Bronchial epithelial cell (primary cell): ENCODE measurements at regions not wholly inside any gene's neighbourhood (a gene's known extent, or its start where the extent isn't known, plus 50 kb on each side); places are given as distances from the start of the nearest gene placed in this dataset.
A peak's percentile ranks its signal among the peaks of the same experiment; 100 is the strongest.

Experiments
- DNase-seq: peaks from one replicate; pipeline ENCODE4 v3.0.0-alpha.2; 2010; ENCODE audit warnings: low read depth
- FAIRE-seq: peaks from 2 replicates; lab custom pipeline; 2011; peaks lifted over from hg19 to GRCh38; lab: Jason Lieb, UNC
- H3K27me3 ChIP-seq: 2 replicates; pipeline ENCODE4 v1.5.1; 2011; ENCODE audit warnings: low read length; ENCODE audit not compliant: control insufficient read depth, insufficient read depth
- H3K36me3 ChIP-seq: 2 replicates; pipeline ENCODE4 v1.5.1; 2011; ENCODE audit warnings: low read length; ENCODE audit not compliant: control insufficient read depth, insufficient read depth
- H3K4me3 ChIP-seq: 2 replicates; pipeline ENCODE4 v1.5.1; 2011; ENCODE audit warnings: mild to moderate bottlenecking, low read depth, low read length, control low read depth
- TF ChIP-seq, protein P1 (sequence below): IDR thresholded peaks from 2 replicates; pipeline ENCODE4 v1.5.1; 2011; ENCODE audit warnings: mild to moderate bottlenecking, moderate library complexity, low read length, control low read depth, inconsistent platforms; ENCODE audit not compliant: insufficient read depth, severe bottlenecking

DNA sequence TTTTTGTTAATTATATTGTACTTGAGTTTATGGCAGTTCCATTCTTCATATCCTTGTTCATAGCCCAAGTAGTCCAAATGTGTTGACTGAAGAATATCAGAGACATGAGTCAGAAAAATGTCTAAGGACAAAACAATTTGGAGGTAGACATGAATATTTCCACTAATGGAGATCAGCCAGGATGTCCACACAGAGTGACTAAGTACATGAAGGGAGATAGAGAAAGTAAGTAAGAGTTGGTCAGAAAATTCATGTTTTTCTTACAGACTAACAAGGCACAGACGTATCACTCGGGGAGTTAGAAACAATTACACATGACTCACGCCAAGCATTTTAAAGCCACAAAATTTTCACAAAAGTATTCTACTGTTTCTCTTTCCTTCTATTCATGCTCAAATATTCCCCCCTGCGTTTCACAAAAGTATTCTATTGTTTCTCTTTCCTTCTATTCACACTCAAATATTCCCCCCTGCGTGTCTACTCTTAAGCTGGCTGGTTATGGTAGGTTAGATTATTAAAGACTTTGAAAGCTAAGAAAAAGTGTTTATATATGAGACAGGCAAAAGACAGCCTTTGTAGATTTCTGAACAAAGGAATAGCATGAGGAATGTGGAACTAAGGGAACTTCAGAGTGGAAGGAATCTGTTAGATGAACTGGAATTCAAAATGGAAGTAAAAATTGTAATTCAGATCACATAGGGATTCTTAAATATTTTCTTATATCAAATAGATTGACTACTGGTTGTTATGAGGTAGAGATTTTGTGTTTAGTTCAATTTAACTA, 648.7 kb upstream of the CCDC54 start:
- DNase-seq (peak; percentile 98), FAIRE-seq (no peak)
- no peak overlapping the region for H3K4me3 ChIP-seq
- TF ChIP-seq, protein P1, sequence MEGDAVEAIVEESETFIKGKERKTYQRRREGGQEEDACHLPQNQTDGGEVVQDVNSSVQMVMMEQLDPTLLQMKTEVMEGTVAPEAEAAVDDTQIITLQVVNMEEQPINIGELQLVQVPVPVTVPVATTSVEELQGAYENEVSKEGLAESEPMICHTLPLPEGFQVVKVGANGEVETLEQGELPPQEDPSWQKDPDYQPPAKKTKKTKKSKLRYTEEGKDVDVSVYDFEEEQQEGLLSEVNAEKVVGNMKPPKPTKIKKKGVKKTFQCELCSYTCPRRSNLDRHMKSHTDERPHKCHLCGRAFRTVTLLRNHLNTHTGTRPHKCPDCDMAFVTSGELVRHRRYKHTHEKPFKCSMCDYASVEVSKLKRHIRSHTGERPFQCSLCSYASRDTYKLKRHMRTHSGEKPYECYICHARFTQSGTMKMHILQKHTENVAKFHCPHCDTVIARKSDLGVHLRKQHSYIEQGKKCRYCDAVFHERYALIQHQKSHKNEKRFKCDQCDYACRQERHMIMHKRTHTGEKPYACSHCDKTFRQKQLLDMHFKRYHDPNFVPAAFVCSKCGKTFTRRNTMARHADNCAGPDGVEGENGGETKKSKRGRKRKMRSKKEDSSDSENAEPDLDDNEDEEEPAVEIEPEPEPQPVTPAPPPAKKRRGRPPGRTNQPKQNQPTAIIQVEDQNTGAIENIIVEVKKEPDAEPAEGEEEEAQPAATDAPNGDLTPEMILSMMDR = no peak
- no peaks in the 10 kb centered on the region for H3K36me3 ChIP-seq
- no peaks in the 10 kb centered on the region for H3K27me3 ChIP-seq

DNA sequence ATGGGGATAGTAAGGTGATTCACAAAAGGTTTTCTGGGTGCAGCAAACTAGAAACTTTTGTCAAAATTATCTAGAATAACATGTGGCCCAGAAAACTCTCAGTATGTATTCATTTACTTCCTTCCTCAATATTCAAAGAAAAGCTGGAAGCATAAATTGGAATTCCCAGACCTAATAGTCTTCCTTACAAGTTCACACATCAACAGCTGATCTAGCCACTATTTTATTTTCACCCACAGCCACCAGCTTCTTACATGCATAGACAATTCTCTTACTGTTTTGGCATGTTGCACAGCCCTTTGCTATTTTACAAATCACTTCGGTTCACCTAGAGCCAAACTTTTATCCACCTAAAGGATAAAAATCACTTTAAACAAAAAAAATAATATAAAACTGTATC, 647.8 kb upstream of the CCDC54 start:
- Histone ChIP-seq H3K36me3 (no peaks in the 10 kb centered on the region), H3K27me3 (no peaks in the 10 kb centered on the region), H3K4me3 (no peak overlapping the region)
- no peak for DNase-seq
- TF ChIP-seq, protein P1 = no peak
- no peak for FAIRE-seq

DNA sequence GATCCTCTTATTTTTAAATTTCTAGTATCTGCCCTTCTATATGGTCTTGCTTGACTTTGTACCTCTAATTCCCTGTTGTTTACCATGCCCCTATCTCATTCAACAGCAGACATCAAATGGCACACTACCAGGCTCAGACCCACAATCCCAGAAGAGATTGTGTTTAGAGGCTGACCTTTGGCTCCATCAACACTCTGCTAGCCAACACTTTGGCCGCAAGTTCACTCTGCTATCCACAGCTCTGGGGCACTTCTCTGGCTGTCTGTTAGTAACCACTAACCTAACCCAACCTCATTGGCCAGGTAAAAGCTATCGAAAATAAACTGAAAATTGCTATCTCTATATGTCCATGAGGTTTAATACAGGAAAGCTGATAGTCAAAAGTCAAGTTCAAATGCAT, 646.0 kb upstream of the CCDC54 start:
- no peaks in the 10 kb centered on the region for H3K27me3 ChIP-seq
- DNase-seq (no peak), FAIRE-seq (no peak)
- TF ChIP-seq, protein P1 = no peak
- no peaks in the 10 kb centered on the region for H3K36me3 ChIP-seq
- H3K4me3 ChIP-seq = no peak overlapping the region

DNA sequence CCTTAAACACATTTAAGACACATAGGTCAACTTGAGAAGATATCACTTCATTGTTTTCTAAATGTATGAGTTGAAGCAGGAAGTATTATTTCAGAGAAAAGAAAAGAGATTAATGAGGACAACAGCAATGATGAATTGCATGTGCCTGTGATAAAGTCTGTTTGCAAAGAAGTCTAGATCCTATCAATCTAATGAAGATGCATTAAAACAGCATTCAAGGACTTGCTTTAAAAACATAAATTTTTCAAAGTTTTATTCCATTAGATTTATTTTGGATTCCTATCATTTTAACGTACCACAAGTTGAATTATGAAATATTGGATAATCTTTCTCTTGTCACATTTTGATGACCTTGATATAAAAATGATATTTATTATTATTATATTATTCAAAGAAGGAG, 642.5 kb upstream of the CCDC54 start:
- Histone ChIP-seq H3K36me3 (no peaks in the 10 kb centered on the region), H3K27me3 (no peaks in the 10 kb centered on the region), H3K4me3 (no peak overlapping the region)
- no peak for DNase-seq
- TF ChIP-seq, protein P1 = no peak
- no peak for FAIRE-seq

DNA sequence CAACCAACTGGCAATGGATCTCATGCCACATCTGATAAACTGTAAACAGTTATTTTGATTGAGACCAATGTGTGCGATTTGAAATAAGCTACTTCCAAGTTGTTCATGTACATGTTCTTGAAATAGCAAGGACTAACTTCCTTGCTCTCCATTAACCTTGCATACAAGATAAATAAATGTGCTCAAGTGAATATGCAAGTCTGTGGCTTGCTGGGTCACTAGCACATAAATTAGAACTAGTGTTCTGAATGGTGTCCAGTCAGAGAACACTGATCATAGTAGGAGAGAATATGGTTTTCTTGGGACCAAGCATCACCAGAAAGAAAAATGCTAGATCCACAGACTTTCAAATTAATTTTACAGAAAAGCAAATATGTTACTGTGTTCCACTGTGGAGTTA, 640.0 kb upstream of the CCDC54 start:
- no peaks in the 10 kb centered on the region for H3K36me3 ChIP-seq
- TF ChIP-seq, protein P1 = no peak
- DNase-seq (no peak), FAIRE-seq (no peak)
- H3K27me3 ChIP-seq = no peaks in the 10 kb centered on the region
- no peak overlapping the region for H3K4me3 ChIP-seq

DNA sequence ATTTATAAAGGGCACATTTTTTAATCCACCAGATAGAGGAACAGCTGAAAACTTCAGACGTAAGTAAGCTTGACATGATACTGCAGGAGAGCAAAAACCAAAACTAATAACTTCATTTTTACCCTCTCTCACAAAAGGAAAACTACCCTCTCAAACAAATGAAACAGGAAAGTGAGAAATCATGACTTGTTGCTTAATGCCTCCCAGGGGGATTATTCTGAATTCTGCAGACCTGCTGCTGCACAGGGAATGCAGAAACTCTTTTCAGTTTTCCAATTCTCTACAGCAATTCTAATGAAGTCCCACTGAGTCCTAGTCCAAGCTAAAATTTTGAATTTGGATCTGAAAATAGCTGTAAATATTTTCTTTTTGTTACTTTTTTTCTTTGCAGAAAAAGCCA, 637.1 kb upstream of the CCDC54 start:
- FAIRE-seq = no peak
- H3K36me3 ChIP-seq = no peaks in the 10 kb centered on the region
- H3K4me3 ChIP-seq = no peak overlapping the region
- TF ChIP-seq, protein P1 = no peak
- no peak for DNase-seq
- no peaks in the 10 kb centered on the region for H3K27me3 ChIP-seq
